ENCODE measurements at regions not wholly inside any gene's neighbourhood (a gene's known extent, or its start where the extent isn't known, plus 50 kb on each side); places are given as distances from the start of the nearest gene placed in this dataset.

- TF ChIP-seq TAF1 (IDR thresholded peaks at IDR 0.05; ENCODE audit: low read depth, low read length) (no peak), POLR2A (IDR thresholded peaks at IDR 0.05; ENCODE audit: low read depth, low read length) (no peak), POLR2AphosphoS5 (IDR thresholded peaks at IDR 0.05; ENCODE audit: low read depth, low read length) (no peak), PAX5 (IDR thresholded peaks at IDR 0.05; ENCODE audit: insufficient read depth, low read length, severe bottlenecking) (no peak), POU2F2 (IDR thresholded peaks at IDR 0.05; ENCODE audit: low read depth, low read length) (no peak)
These were observed 117.9 kb upstream of the HABP2 start for GRCh38 chr10:113434950-113435349.

Data from GM12891 (cell line).